ENCODE measurements at regions not wholly inside any gene's neighbourhood (a gene's known extent, or its start where the extent isn't known, plus 50 kb on each side); places are given as distances from the start of the nearest gene placed in this dataset.

DNA sequence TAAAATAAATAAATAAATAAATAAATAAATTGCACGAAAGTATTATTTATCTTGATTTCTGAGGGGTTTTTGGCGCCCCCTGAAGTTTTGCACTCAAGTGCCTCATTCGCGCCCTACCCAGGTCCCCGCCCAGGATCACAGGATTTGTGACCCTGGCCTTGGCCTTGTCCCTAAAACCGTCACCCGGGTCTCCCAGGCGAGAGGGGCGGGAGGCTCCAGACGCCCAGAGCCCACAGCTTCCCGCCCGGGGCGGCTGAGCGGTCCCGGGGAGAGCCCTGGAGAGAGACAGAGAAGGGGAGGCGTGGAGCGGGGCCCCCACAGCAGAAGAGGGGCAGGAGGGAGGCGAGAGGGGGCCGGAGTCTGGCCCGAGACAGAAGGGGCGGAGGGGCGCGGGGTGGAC is 91.8 kb upstream of the CASZ1 start:
- Histone ChIP-seq H2AFZ (ENCODE audit: low read depth, low read length) (no peak overlapping the region), H3K27ac (ENCODE audit: low read length, poor library complexity, severe bottlenecking) (no peak overlapping the region), H3K4me2 (ENCODE audit: low read length, poor library complexity, severe bottlenecking) (peak overlapping the region; percentile 39), H3K4me1 (ENCODE audit: control insufficient read depth, insufficient read depth, low read depth, low read length) (peaks cover 13% of the 10 kb centered on the region), H2AK5ac (ENCODE audit: low read length, severe bottlenecking) (no peak overlapping the region), H2BK120ac (ENCODE audit: low read depth, low read length) (no peak overlapping the region), H3K4me3 (ENCODE audit: insufficient read depth in 1 of 2, low read depth in 1 of 2, low read length in 2 of 2) (no peak overlapping the region), H3K27me3 (ENCODE audit: control insufficient read depth in 1 of 2, insufficient read depth in 1 of 2, low read length in 2 of 2) (peaks cover 42 to 71% of the 10 kb centered on the region in 2 experiments), H3K14ac (ENCODE audit: low read length in 2 of 2) (no peak overlapping the region), H3K9ac (ENCODE audit: low read length) (no peak overlapping the region), H2BK5ac (ENCODE audit: low read depth, low read length, poor library complexity, severe bottlenecking) (no peak overlapping the region), H3K79me1 (replicated peaks; ENCODE audit: low read length, poor library complexity, severe bottlenecking) (no peaks in the 10 kb centered on the region), H2BK12ac (ENCODE audit: low read length in 2 of 2) (no peak overlapping the region), H3K9me3 (ENCODE audit: control insufficient read depth, low read length) (no peaks in the 10 kb centered on the region), H4K91ac (ENCODE audit: low read length) (no peak overlapping the region), H3K23ac (ENCODE audit: low read length in 2 of 2) (no peak overlapping the region), H3K18ac (ENCODE audit: low read depth in 1 of 2, low read length in 2 of 2) (no peak overlapping the region), H2BK15ac (ENCODE audit: low read depth, poor library complexity, severe bottlenecking) (no peak overlapping the region), H3K36me3 (ENCODE audit: control insufficient read depth in 1 of 2, insufficient read depth in 2 of 2, low read depth in 1 of 2, low read length in 2 of 2) (no peaks in the 10 kb centered on the region), H4K8ac (ENCODE audit: low read length) (no peak overlapping the region), H3K4ac (ENCODE audit: low read depth in 1 of 2, low read length in 2 of 2) (no peak overlapping the region)
- WGBS = 10% methylated on average over 15 of the region's 23 CpGs
- DNase-seq = no peak

DNA sequence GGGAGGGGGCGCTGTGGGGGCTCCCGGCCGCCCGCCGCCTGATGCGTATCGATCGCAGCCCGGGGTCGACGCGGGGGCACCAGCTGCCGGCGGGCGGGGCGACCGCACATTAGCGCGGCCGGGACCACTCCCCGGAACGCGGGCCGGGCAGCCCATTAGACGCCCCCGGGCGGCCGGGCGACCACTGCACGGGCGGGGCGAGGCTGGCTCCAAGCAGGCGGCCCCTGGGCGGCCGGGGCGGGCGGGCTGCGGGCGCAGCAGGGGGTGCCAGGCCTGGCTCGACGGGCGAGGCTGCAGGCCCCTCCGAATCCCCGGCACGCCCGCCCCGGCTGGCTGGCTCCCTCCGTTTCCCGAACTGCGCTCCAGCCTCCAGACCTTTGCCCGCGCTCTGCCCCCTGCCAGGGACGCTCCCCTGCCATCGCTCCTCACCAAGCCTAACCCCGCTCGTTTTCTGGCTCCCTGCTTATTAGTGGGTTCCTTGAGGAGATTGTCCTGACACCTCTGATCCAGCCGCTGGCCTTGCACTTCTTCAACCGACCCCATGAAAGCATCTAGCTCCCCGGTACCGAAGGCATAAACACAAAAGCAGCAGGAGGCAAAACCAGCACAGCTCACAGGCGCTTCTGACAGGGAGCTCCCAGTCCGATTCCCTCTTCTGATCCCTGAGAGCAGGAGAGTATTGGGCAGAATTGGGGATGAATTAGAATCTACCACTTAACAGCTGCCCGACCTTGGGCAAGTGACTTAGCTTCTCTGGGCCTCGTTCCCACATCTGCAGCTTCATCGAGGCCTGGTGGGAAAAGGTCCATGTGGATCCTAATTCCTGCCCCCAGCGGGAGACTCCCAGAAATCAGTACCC is 92.6 kb upstream of the CASZ1 start:
- H2AFZ ChIP-seq (ENCODE audit: low read depth, low read length) = no peak overlapping the region
- no peaks in the 10 kb centered on the region for H3K36me3 ChIP-seq (ENCODE audit: control insufficient read depth in 1 of 2, insufficient read depth in 2 of 2, low read depth in 1 of 2, low read length in 2 of 2)
- peaks cover 13% of the 10 kb centered on the region for H3K4me1 ChIP-seq (ENCODE audit: control insufficient read depth, insufficient read depth, low read depth, low read length)
- no peak overlapping the region for H2BK12ac ChIP-seq (ENCODE audit: low read length in 2 of 2)
- no peak overlapping the region for H4K8ac ChIP-seq (ENCODE audit: low read length)
- H4K91ac ChIP-seq (ENCODE audit: low read length) = no peak overlapping the region
- H2BK5ac ChIP-seq (ENCODE audit: low read depth, low read length, poor library complexity, severe bottlenecking) = no peak overlapping the region
- no peak overlapping the region for H3K18ac ChIP-seq (ENCODE audit: low read depth in 1 of 2, low read length in 2 of 2)
- 6% methylated on average over 41 of the region's 66 CpGs for WGBS
- H3K23ac ChIP-seq (ENCODE audit: low read length in 2 of 2) = no peak overlapping the region
- no peaks in the 10 kb centered on the region for H3K9me3 ChIP-seq (ENCODE audit: control insufficient read depth, low read length)
- peaks cover 45 to 75% of the 10 kb centered on the region in 2 experiments for H3K27me3 ChIP-seq (ENCODE audit: control insufficient read depth in 1 of 2, insufficient read depth in 1 of 2, low read length in 2 of 2)
- H3K4ac ChIP-seq (ENCODE audit: low read depth in 1 of 2, low read length in 2 of 2) = no peak overlapping the region
- H3K27ac ChIP-seq (ENCODE audit: low read length, poor library complexity, severe bottlenecking) = no peak overlapping the region
- peak overlapping the region; percentile 58 for H3K4me2 ChIP-seq (ENCODE audit: low read length, poor library complexity, severe bottlenecking)
- no peak overlapping the region for H2AK5ac ChIP-seq (ENCODE audit: low read length, severe bottlenecking)
- H3K14ac ChIP-seq (ENCODE audit: low read length in 2 of 2) = no peak overlapping the region
- H3K79me1 ChIP-seq (replicated peaks; ENCODE audit: low read length, poor library complexity, severe bottlenecking) = no peaks in the 10 kb centered on the region
- no peak for DNase-seq
- no peak overlapping the region for H2BK120ac ChIP-seq (ENCODE audit: low read depth, low read length)
- H3K4me3 ChIP-seq (ENCODE audit: insufficient read depth in 1 of 2, low read depth in 1 of 2, low read length in 2 of 2) = no peak overlapping the region
- no peak overlapping the region for H3K9ac ChIP-seq (ENCODE audit: low read length)
- no peak overlapping the region for H2BK15ac ChIP-seq (ENCODE audit: low read depth, poor library complexity, severe bottlenecking)

DNA sequence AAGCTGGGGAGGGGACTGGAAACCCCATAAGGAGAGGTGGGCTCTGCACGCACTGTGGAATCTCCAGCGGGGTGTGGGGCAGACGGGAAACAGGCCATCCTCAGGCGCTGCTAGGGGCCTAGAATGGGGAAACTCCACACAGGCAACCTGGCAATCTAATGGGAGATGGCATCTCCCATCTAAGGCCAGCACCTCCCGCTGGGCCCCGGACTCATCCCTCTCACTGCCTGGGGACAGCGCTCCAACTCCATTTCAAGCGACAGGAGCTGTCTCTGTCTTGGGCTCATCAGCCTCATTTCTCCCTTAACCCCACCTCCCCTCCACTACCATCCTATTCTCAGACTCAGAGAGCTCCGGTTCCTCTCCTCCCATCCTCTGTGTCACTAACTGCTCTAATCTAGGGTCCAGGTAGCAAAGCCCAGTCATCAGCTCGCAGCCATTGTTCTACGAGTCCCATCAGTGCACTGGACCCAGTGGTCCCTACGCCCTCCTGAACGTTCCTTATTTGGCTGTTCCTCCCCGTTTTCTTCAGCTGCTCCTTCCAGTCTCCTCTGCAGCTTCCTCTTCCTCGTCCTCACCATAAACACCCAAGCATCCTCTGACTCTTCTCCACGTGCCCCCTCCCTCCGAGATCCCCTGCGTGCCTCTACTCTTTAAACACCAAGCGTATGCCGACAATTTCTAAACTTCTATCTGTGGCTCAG is 93.4 kb upstream of the CASZ1 start:
- no peak for DNase-seq
- WGBS = 60% methylated on average over 20 of the region's 20 CpGs
- H2BK12ac ChIP-seq (ENCODE audit: low read length in 2 of 2) = no peak overlapping the region

GRCh38 chr1:10890491-10891071 is 94.1 kb upstream of the CASZ1 start:
- no peaks in the 10 kb centered on the region for H3K36me3 ChIP-seq (ENCODE audit: control insufficient read depth in 1 of 2, insufficient read depth in 2 of 2, low read depth in 1 of 2, low read length in 2 of 2)
- WGBS = 64% methylated on average over 9 of the region's 9 CpGs
- no peak overlapping the region for H3K9ac ChIP-seq (ENCODE audit: low read length)
- no peak overlapping the region for H3K27ac ChIP-seq (ENCODE audit: low read length, poor library complexity, severe bottlenecking)
- H2AK5ac ChIP-seq (ENCODE audit: low read length, severe bottlenecking) = no peak overlapping the region
- H3K79me1 ChIP-seq (replicated peaks; ENCODE audit: low read length, poor library complexity, severe bottlenecking) = no peaks in the 10 kb centered on the region
- no peak overlapping the region for H2BK120ac ChIP-seq (ENCODE audit: low read depth, low read length)
- H2AFZ ChIP-seq (ENCODE audit: low read depth, low read length) = no peak overlapping the region
- no peak overlapping the region for H3K4ac ChIP-seq (ENCODE audit: low read depth in 1 of 2, low read length in 2 of 2)
- peaks cover 45 to 63% of the 10 kb centered on the region in 2 experiments for H3K27me3 ChIP-seq (ENCODE audit: control insufficient read depth in 1 of 2, insufficient read depth in 1 of 2, low read length in 2 of 2)
- H3K18ac ChIP-seq (ENCODE audit: low read depth in 1 of 2, low read length in 2 of 2) = no peak overlapping the region
- H3K4me1 ChIP-seq (ENCODE audit: control insufficient read depth, insufficient read depth, low read depth, low read length) = peaks cover 13% of the 10 kb centered on the region
- no peak overlapping the region for H3K4me3 ChIP-seq (ENCODE audit: insufficient read depth in 1 of 2, low read depth in 1 of 2, low read length in 2 of 2)
- H4K91ac ChIP-seq (ENCODE audit: low read length) = no peak overlapping the region
- H2BK15ac ChIP-seq (ENCODE audit: low read depth, poor library complexity, severe bottlenecking) = no peak overlapping the region
- H3K14ac ChIP-seq (ENCODE audit: low read length in 2 of 2) = no peak overlapping the region
- H3K9me3 ChIP-seq (ENCODE audit: control insufficient read depth, low read length) = no peaks in the 10 kb centered on the region
- no peak overlapping the region for H2BK5ac ChIP-seq (ENCODE audit: low read depth, low read length, poor library complexity, severe bottlenecking)
- no peak for DNase-seq
- H2BK12ac ChIP-seq (ENCODE audit: low read length in 2 of 2) = no peak overlapping the region
- H4K8ac ChIP-seq (ENCODE audit: low read length) = no peak overlapping the region
- no peak overlapping the region for H3K4me2 ChIP-seq (ENCODE audit: low read length, poor library complexity, severe bottlenecking)
- no peak overlapping the region for H3K23ac ChIP-seq (ENCODE audit: low read length in 2 of 2)

More for the DNA sequence above, 93.4 kb upstream of the CASZ1 start:
- H2BK120ac ChIP-seq (ENCODE audit: low read depth, low read length) = no peak overlapping the region
- H3K4ac ChIP-seq (ENCODE audit: low read depth in 1 of 2, low read length in 2 of 2) = no peak overlapping the region
- H3K9me3 ChIP-seq (ENCODE audit: control insufficient read depth, low read length) = no peaks in the 10 kb centered on the region
- H3K18ac ChIP-seq (ENCODE audit: low read depth in 1 of 2, low read length in 2 of 2) = no peak overlapping the region
- H3K9ac ChIP-seq (ENCODE audit: low read length) = no peak overlapping the region
- H3K4me1 ChIP-seq (ENCODE audit: control insufficient read depth, insufficient read depth, low read depth, low read length) = peaks cover 13% of the 10 kb centered on the region
- no peak overlapping the region for H3K23ac ChIP-seq (ENCODE audit: low read length in 2 of 2)
- H3K36me3 ChIP-seq (ENCODE audit: control insufficient read depth in 1 of 2, insufficient read depth in 2 of 2, low read depth in 1 of 2, low read length in 2 of 2) = no peaks in the 10 kb centered on the region
- no peak overlapping the region for H2BK15ac ChIP-seq (ENCODE audit: low read depth, poor library complexity, severe bottlenecking)
- no peaks in the 10 kb centered on the region for H3K79me1 ChIP-seq (replicated peaks; ENCODE audit: low read length, poor library complexity, severe bottlenecking)
- no peak overlapping the region for H3K14ac ChIP-seq (ENCODE audit: low read length in 2 of 2)
- no peak overlapping the region for H4K91ac ChIP-seq (ENCODE audit: low read length)
- H2AFZ ChIP-seq (ENCODE audit: low read depth, low read length) = no peak overlapping the region
- H3K4me3 ChIP-seq (ENCODE audit: insufficient read depth in 1 of 2, low read depth in 1 of 2, low read length in 2 of 2) = no peak overlapping the region
- H4K8ac ChIP-seq (ENCODE audit: low read length) = no peak overlapping the region
- no peak overlapping the region for H3K4me2 ChIP-seq (ENCODE audit: low read length, poor library complexity, severe bottlenecking)
- peaks cover 45 to 70% of the 10 kb centered on the region in 2 experiments for H3K27me3 ChIP-seq (ENCODE audit: control insufficient read depth in 1 of 2, insufficient read depth in 1 of 2, low read length in 2 of 2)
- no peak overlapping the region for H3K27ac ChIP-seq (ENCODE audit: low read length, poor library complexity, severe bottlenecking)
- no peak overlapping the region for H2BK5ac ChIP-seq (ENCODE audit: low read depth, low read length, poor library complexity, severe bottlenecking)
- H2AK5ac ChIP-seq (ENCODE audit: low read length, severe bottlenecking) = no peak overlapping the region
